ENCODE measurements at regions not wholly inside any gene's neighbourhood (a gene's known extent, or its start where the extent isn't known, plus 50 kb on each side); places are given as distances from the start of the nearest gene placed in this dataset.

GRCh38 chr4:100258675-100259074 is 68.4 kb upstream of the DDIT4L start:
- no peaks in the 10 kb centered on the region for H3F3A ChIP-seq (replicated peaks; ENCODE audit: insufficient read depth)
- H3K4me1 ChIP-seq (ENCODE audit: control insufficient read depth in 1 of 2, insufficient read depth in 2 of 2, low read depth in 1 of 2, low read length in 1 of 2), result no peaks in the 10 kb centered on the region
- H3K27ac ChIP-seq (ENCODE audit: low read depth in 2 of 2, low read length in 1 of 2), result no peak overlapping the region
- no peak for DNase-seq
- no peaks in the 10 kb centered on the region for H3K9me3 ChIP-seq
- no peak overlapping the region for H3K9ac ChIP-seq
- 88% methylated on average over 2 of the region's 2 CpGs for WGBS (ENCODE audit: low lambda C conversion rate)
- ChIA-PET POLR2A (no interaction called here), CTCF (interaction anchor here (1.5 kb wide), 1 partner anchor 165 kb away, joined by 4 read pairs; no protein-coding TSS in a partner anchor)
- no peaks in the 10 kb centered on the region for H3K36me3 ChIP-seq (replicated peaks in 1 of 2; ENCODE audit: control insufficient read depth in 1 of 2, insufficient read depth in 2 of 2, low read length in 1 of 2)
- H3K79me2 ChIP-seq (ENCODE audit: insufficient read depth), result no peaks in the 10 kb centered on the region
- H3K27me3 ChIP-seq (ENCODE audit: insufficient read depth), result no peaks in the 10 kb centered on the region
- no peaks in the 10 kb centered on the region for H3K9me2 ChIP-seq
- H3K4me2 ChIP-seq, result no peak overlapping the region
- TF ChIP-seq POLR2AphosphoS5 (IDR thresholded peaks at IDR 0.05; ENCODE audit: low read depth, low read length) (no peak), ZBTB33 (IDR thresholded peaks at IDR 0.05; ENCODE audit: borderline replicate concordance, low read depth) (no peak), SIN3A (IDR thresholded peaks at IDR 0.05; ENCODE audit: borderline replicate concordance, low read depth, low read length) (no peak), EZH2phosphoT487 (IDR thresholded peaks at IDR 0.05; ENCODE audit: borderline replicate concordance, low read depth) (no peak)
- no peak overlapping the region for H2AFZ ChIP-seq (ENCODE audit: low read depth)
- H3K4me3 ChIP-seq (ENCODE audit: low read depth in 2 of 2, low read length in 1 of 2), result no peak overlapping the region
- no peaks in the 10 kb centered on the region for H4K20me1 ChIP-seq (ENCODE audit: insufficient read depth)

- Histone ChIP-seq H2AFZ (ENCODE audit: low read depth) (no peak overlapping the region), H3F3A (replicated peaks; ENCODE audit: insufficient read depth) (no peaks in the 10 kb centered on the region), H3K4me3 (ENCODE audit: low read depth in 2 of 2, low read length in 1 of 2) (no peak overlapping the region), H3K27ac (ENCODE audit: low read depth in 2 of 2, low read length in 1 of 2) (no peak overlapping the region), H3K27me3 (ENCODE audit: insufficient read depth) (no peaks in the 10 kb centered on the region), H3K9me2 (no peaks in the 10 kb centered on the region), H3K79me2 (ENCODE audit: insufficient read depth) (no peaks in the 10 kb centered on the region), H3K36me3 (replicated peaks in 1 of 2; ENCODE audit: control insufficient read depth in 1 of 2, insufficient read depth in 2 of 2, low read length in 1 of 2) (no peaks in the 10 kb centered on the region), H3K9ac (no peak overlapping the region), H4K20me1 (ENCODE audit: insufficient read depth) (no peaks in the 10 kb centered on the region), H3K4me2 (no peak overlapping the region), H3K9me3 (no peaks in the 10 kb centered on the region), H3K4me1 (ENCODE audit: control insufficient read depth in 1 of 2, insufficient read depth in 2 of 2, low read depth in 1 of 2, low read length in 1 of 2) (no peaks in the 10 kb centered on the region)
- CTCF ChIA-PET, result no interaction called here
- no peak for DNase-seq
- POLR2A ChIA-PET, result no interaction called here
- TF ChIP-seq GATA2 (CRISPR knock-in tag; IDR thresholded peaks at IDR 0.05), result no peak
- no peak for TF ChIP-seq IRF3 (IDR thresholded peaks at IDR 0.05; ENCODE audit: low read depth, low read length)
- TF ChIP-seq MXI1 (IDR thresholded peaks at IDR 0.05; ENCODE audit: low read depth, low read length), result no peak
- TF ChIP-seq USF2 (IDR thresholded peaks at IDR 0.05; ENCODE audit: borderline replicate concordance, low read depth, low read length), result no peak
- no peak for TF ChIP-seq GABPA (IDR thresholded peaks at IDR 0.05; ENCODE audit: low read depth)
- TF ChIP-seq YY1 (IDR thresholded peaks at IDR 0.05; ENCODE audit: low read depth), result no peak
- no peak for TF ChIP-seq EZH2phosphoT487 (IDR thresholded peaks at IDR 0.05; ENCODE audit: borderline replicate concordance, low read depth)
- TF ChIP-seq PBX3 (IDR thresholded peaks at IDR 0.05), result no peak
- TF ChIP-seq USF1 (IDR thresholded peaks at IDR 0.05; ENCODE audit: borderline replicate concordance, low read depth), result no peak
- 53% methylated on average over 1 of the region's 1 CpG for WGBS (ENCODE audit: low lambda C conversion rate)
Observed at GRCh38 chr4:100257567-100257966, 67.3 kb upstream of the DDIT4L start.
